KOPT-K1 (cell line): ENCODE measurements at regions not wholly inside any gene's neighbourhood (a gene's known extent, or its start where the extent isn't known, plus 50 kb on each side); places are given as distances from the start of the nearest gene placed in this dataset.

ENCODE experiments used
- H3K27ac ChIP-seq: fragments of 200-600 bp; sonication (generic); 2 replicates; pipeline ENCODE4 v1.5.1; 2016; ENCODE audit warnings: antibody characterized with exemption, mild to moderate bottlenecking, low read depth, low read length; ENCODE audit not compliant: poor library complexity, severe bottlenecking
- H3K36me3 ChIP-seq: fragments of 200-600 bp; sonication (generic); 2 replicates; pipeline ENCODE4 v1.5.1; 2017; ENCODE audit warnings: antibody characterized with exemption, mild to moderate bottlenecking, low read length, moderate library complexity; ENCODE audit not compliant: insufficient read depth
- H3K9me3 ChIP-seq: fragments of 200-600 bp; sonication (generic); 2 replicates; pipeline ENCODE4 v1.5.1; 2017; ENCODE audit warnings: antibody characterized with exemption, low read length, mild to moderate bottlenecking; ENCODE audit not compliant: insufficient read depth, poor library complexity, severe bottlenecking

- H3K36me3 ChIP-seq, result peaks cover 4% of the 10 kb centered on the region; the same call in 1 of the 2 replicates
- H3K27ac ChIP-seq, result peak overlapping the region; percentile 60
Measured at GRCh38 chr4:132267321-132267720, 881.8 kb upstream of the PCDH10 start.

GRCh38 chr4:132269303-132269990 lies 879.6 kb upstream of the PCDH10 start:
- Histone ChIP-seq H3K36me3 (peaks cover 4% of the 10 kb centered on the region; the same call in 1 of the 2 replicates), H3K27ac (no peak overlapping the region), H3K9me3 (peaks cover 28% of the 10 kb centered on the region)

More at GRCh38 chr4:132267321-132267720, 881.8 kb upstream of the PCDH10 start:
- peaks cover 41% of the 10 kb centered on the region for H3K9me3 ChIP-seq

- Histone ChIP-seq H3K9me3 (peaks cover 14% of the 10 kb centered on the region), H3K27ac (no peak overlapping the region), H3K36me3 (no peaks in the 10 kb centered on the region)
Measured at GRCh38 chr4:132275583-132276121, 873.4 kb upstream of the PCDH10 start.

- H3K27ac ChIP-seq, result no peak overlapping the region
- peaks cover 14% of the 10 kb centered on the region for H3K9me3 ChIP-seq
- no peaks in the 10 kb centered on the region for H3K36me3 ChIP-seq
Measured at GRCh38 chr4:132276185-132276584, 872.9 kb upstream of the PCDH10 start.

- H3K27ac ChIP-seq, result no peak overlapping the region
- H3K36me3 ChIP-seq, result no peaks in the 10 kb centered on the region
- H3K9me3 ChIP-seq, result peaks cover 12% of the 10 kb centered on the region
Measured at GRCh38 chr4:132276989-132277388, 872.1 kb upstream of the PCDH10 start.

- H3K9me3 ChIP-seq, result peaks cover 24% of the 10 kb centered on the region
- H3K27ac ChIP-seq, result no peak overlapping the region
- no peaks in the 10 kb centered on the region for H3K36me3 ChIP-seq
Measured at GRCh38 chr4:132281733-132282132, 867.4 kb upstream of the PCDH10 start.

- Histone ChIP-seq H3K27ac (no peak overlapping the region), H3K9me3 (peaks cover 20% of the 10 kb centered on the region), H3K36me3 (no peaks in the 10 kb centered on the region)
Measured at GRCh38 chr4:132284910-132285426, 864.1 kb upstream of the PCDH10 start.

GRCh38 chr4:132297346-132297745 lies 851.7 kb upstream of the PCDH10 start:
- Histone ChIP-seq H3K36me3 (no peaks in the 10 kb centered on the region), H3K9me3 (no peaks in the 10 kb centered on the region), H3K27ac (no peak overlapping the region)

- Histone ChIP-seq H3K9me3 (no peaks in the 10 kb centered on the region), H3K36me3 (no peaks in the 10 kb centered on the region), H3K27ac (no peak overlapping the region)
Measured at GRCh38 chr4:132299841-132300240, 849.3 kb upstream of the PCDH10 start.

- Histone ChIP-seq H3K36me3 (no peaks in the 10 kb centered on the region), H3K27ac (no peak overlapping the region), H3K9me3 (peaks cover 11% of the 10 kb centered on the region)
Measured at GRCh38 chr4:132312521-132312920, 836.6 kb upstream of the PCDH10 start.

GRCh38 chr4:132313852-132314251 lies 835.2 kb upstream of the PCDH10 start:
- Histone ChIP-seq H3K36me3 (no peaks in the 10 kb centered on the region), H3K9me3 (peaks cover 5% of the 10 kb centered on the region), H3K27ac (no peak overlapping the region)

GRCh38 chr4:132316738-132317137 lies 832.4 kb upstream of the PCDH10 start:
- no peak overlapping the region for H3K27ac ChIP-seq
- H3K9me3 ChIP-seq, result peaks cover 4% of the 10 kb centered on the region
- no peaks in the 10 kb centered on the region for H3K36me3 ChIP-seq

GRCh38 chr4:132317923-132318322 lies 831.2 kb upstream of the PCDH10 start:
- Histone ChIP-seq H3K36me3 (no peaks in the 10 kb centered on the region), H3K9me3 (peaks cover 4% of the 10 kb centered on the region), H3K27ac (no peak overlapping the region)

GRCh38 chr4:132328761-132329160 lies 820.3 kb upstream of the PCDH10 start:
- Histone ChIP-seq H3K36me3 (no peaks in the 10 kb centered on the region), H3K27ac (no peak overlapping the region), H3K9me3 (peaks cover 4% of the 10 kb centered on the region)

GRCh38 chr4:132330994-132331393 lies 818.1 kb upstream of the PCDH10 start:
- H3K36me3 ChIP-seq, result no peaks in the 10 kb centered on the region
- peaks cover 4% of the 10 kb centered on the region for H3K9me3 ChIP-seq
- no peak overlapping the region for H3K27ac ChIP-seq
